WTC11 (cell line): ENCODE measurements at regions not wholly inside any gene's neighbourhood (a gene's known extent, or its start where the extent isn't known, plus 50 kb on each side); places are given as distances from the start of the nearest gene placed in this dataset.

Experiments
- ATAC-seq: fragments of 200-7000 bp; cut with Tn5 transposase; 2 replicates; pipeline ENCODE4 v1.10.0; 2021; ENCODE audit warnings: mild to moderate bottlenecking, moderate library complexity
- CTCF ChIA-PET: fragments of 300-600 bp; sonication (Branson Sonifier 250); formaldehyde crosslinking; loops from one replicate; lab custom pipeline; 2021; ENCODE audit warnings: antibody characterized with exemption; lab: Charles Lee
- POLR2A ChIA-PET: fragments of 350-600 bp; sonication (Branson Sonifier 250); formaldehyde crosslinking; loops from one replicate; lab custom pipeline; 2021; ENCODE audit warnings: antibody characterized with exemption; lab: Charles Lee
- DNase-seq: peaks from one replicate; pipeline ENCODE4 v3.0.0; 2021; ENCODE audit warnings: low spot score
- H3K27ac Mint-ChIP-seq: 2 replicates; pipeline ENCODE4 v1.8.0; 2021; ENCODE audit warnings: mixed read lengths
- H3K27me3 Mint-ChIP-seq: 2 replicates; pipeline ENCODE4 v1.8.0; 2021; ENCODE audit warnings: low read depth, mild to moderate bottlenecking, moderate library complexity, mixed read lengths
- H3K36me3 Mint-ChIP-seq: 2 replicates; pipeline ENCODE4 v1.8.0; 2021; ENCODE audit warnings: mixed read lengths
- H3K4me1 Mint-ChIP-seq: 2 replicates; pipeline ENCODE4 v1.8.0; 2022; ENCODE audit warnings: mixed read lengths
- H3K4me3 Mint-ChIP-seq: 2 replicates; pipeline ENCODE4 v1.8.0; 2021; ENCODE audit warnings: mild to moderate bottlenecking, moderate library complexity, mixed read lengths
- H3K9me3 Mint-ChIP-seq: 2 replicates; pipeline ENCODE4 v1.8.0; 2021; ENCODE audit warnings: mixed read lengths
- AFF4 ChIP-seq: sonication (generic); formaldehyde crosslinking; IDR thresholded peaks from 2 replicates; pipeline ENCODE4 v1.8.1; 2023; ENCODE audit warnings: mild to moderate bottlenecking, missing genetic modification reagents, borderline replicate concordance
- ATF6 ChIP-seq: sonication (generic); formaldehyde crosslinking; IDR thresholded peaks from 2 replicates; pipeline ENCODE4 v1.8.1; 2023; ENCODE audit warnings: mild to moderate bottlenecking, missing genetic modification reagents
- CREB1 ChIP-seq: sonication (generic); formaldehyde crosslinking; IDR thresholded peaks from 2 replicates; pipeline ENCODE4 v1.8.0; 2023; ENCODE audit warnings: mild to moderate bottlenecking, missing genetic modification reagents
- ESRRA ChIP-seq: sonication (generic); formaldehyde crosslinking; IDR thresholded peaks from 2 replicates; pipeline ENCODE4 v1.8.1; 2022; ENCODE audit warnings: mild to moderate bottlenecking, missing genetic modification reagents, borderline replicate concordance
- ETV6 ChIP-seq: sonication (generic); formaldehyde crosslinking; IDR thresholded peaks from 2 replicates; pipeline ENCODE4 v1.8.1; 2022; ENCODE audit warnings: mild to moderate bottlenecking, missing genetic modification reagents
- FOXJ3 ChIP-seq: sonication (generic); formaldehyde crosslinking; IDR thresholded peaks from 2 replicates; pipeline ENCODE4 v1.9.0; 2021; ENCODE audit warnings: missing genetic modification reagents, mild to moderate bottlenecking, borderline replicate concordance
- FOXP1 ChIP-seq: sonication (generic); formaldehyde crosslinking; IDR thresholded peaks from 2 replicates; pipeline ENCODE4 v1.8.0; 2022; ENCODE audit warnings: missing genetic modification reagents, mild to moderate bottlenecking, moderate library complexity, borderline replicate concordance
- HMGA2 ChIP-seq: fragments of 250-450 bp; sonication (Bioruptor Pico); IDR thresholded peaks from 2 replicates; pipeline ENCODE4 v1.4.0; 2021; ENCODE audit warnings: mild to moderate bottlenecking, moderate library complexity
- IRF2 ChIP-seq: sonication (generic); formaldehyde crosslinking; IDR thresholded peaks from 2 replicates; pipeline ENCODE4 v1.8.0; 2022; ENCODE audit warnings: low read depth, missing genetic modification reagents, borderline replicate concordance
- MAX ChIP-seq: sonication (generic); formaldehyde crosslinking; IDR thresholded peaks from 2 replicates; pipeline ENCODE4 v1.8.0; 2022; ENCODE audit warnings: mild to moderate bottlenecking, missing genetic modification reagents
- NFYB ChIP-seq: sonication (generic); formaldehyde crosslinking; conservative IDR thresholded peaks from 2 replicates; pipeline ENCODE4 v1.8.0; 2022; ENCODE audit warnings: low read depth, missing genetic modification reagents
- PREB ChIP-seq: sonication (generic); formaldehyde crosslinking; IDR thresholded peaks from 2 replicates; pipeline ENCODE4 v1.8.1; 2022; ENCODE audit warnings: mild to moderate bottlenecking, missing genetic modification reagents, moderate library complexity, borderline replicate concordance
- RORB ChIP-seq: fragments of 250-450 bp; sonication (Bioruptor Pico); IDR thresholded peaks from 2 replicates; pipeline ENCODE4 v1.9.0; 2021; ENCODE audit warnings: mild to moderate bottlenecking
- SOX15 ChIP-seq: fragments of 250-450 bp; sonication (Bioruptor Pico); IDR thresholded peaks from 2 replicates; pipeline ENCODE4 v1.9.0; 2021; ENCODE audit warnings: mild to moderate bottlenecking
- ZMAT4 ChIP-seq: fragments of 250-450 bp; sonication (Bioruptor Pico); IDR thresholded peaks from 2 replicates; pipeline ENCODE4 v1.9.0; 2021; ENCODE audit warnings: mild to moderate bottlenecking
- ZNF396 ChIP-seq: fragments of 250-450 bp; sonication (Bioruptor Pico); IDR thresholded peaks from 2 replicates; pipeline ENCODE4 v1.8.0; 2021; ENCODE audit warnings: mild to moderate bottlenecking, moderate library complexity, borderline replicate concordance
- ZNF512 ChIP-seq: sonication (generic); formaldehyde crosslinking; IDR thresholded peaks from 2 replicates; pipeline ENCODE4 v1.8.1; 2022; ENCODE audit warnings: missing genetic modification reagents, borderline replicate concordance
- ZNF532 ChIP-seq: fragments of 250-450 bp; sonication (Bioruptor Pico); IDR thresholded peaks from 2 replicates; pipeline ENCODE4 v1.9.0; 2021; ENCODE audit warnings: mild to moderate bottlenecking, borderline replicate concordance
- ZNF671 ChIP-seq: fragments of 250-450 bp; sonication (Bioruptor Pico); IDR thresholded peaks from 2 replicates; pipeline ENCODE4 v1.8.0; 2021; ENCODE audit warnings: mild to moderate bottlenecking

- ChIA-PET POLR2A (no interaction called here), CTCF (no interaction called here)
- H3K4me3 Mint-ChIP-seq: no peak overlapping the region
- no peaks in the 10 kb centered on the region for H3K27me3 Mint-ChIP-seq
- H3K36me3 Mint-ChIP-seq: no peaks in the 10 kb centered on the region
- ATAC-seq: no peak
- DNase-seq: no peak
- TF ChIP-seq ATF6 (CRISPR knock-in tag): no peak
- TF ChIP-seq HMGA2 (CRISPR knock-in tag): 0 out of 2 replicates have a peak, but pooled peaks have one; percentile 21
- no peak for TF ChIP-seq ZMAT4 (CRISPR knock-in tag)
- H3K9me3 Mint-ChIP-seq: peaks cover 15% of the 10 kb centered on the region
- no peak overlapping the region for H3K27ac Mint-ChIP-seq
- peaks cover 2% of the 10 kb centered on the region; the same call in 1 of the 2 replicates for H3K4me1 Mint-ChIP-seq
These were observed 1651.0 kb downstream of the REEP3 start for GRCh38 chr10:65172249-65172648.

- no peak for ATAC-seq
- TF ChIP-seq CREB1 (CRISPR knock-in tag) (no peak), RORB (no peak), FOXP1 (CRISPR knock-in tag) (no peak), ZNF512 (CRISPR knock-in tag) (no peak), ESRRA (no peak), AFF4 (no peak), ZNF532 (CRISPR knock-in tag) (no peak)
- no peak overlapping the region for H3K4me3 Mint-ChIP-seq
- peaks cover 41% of the 10 kb centered on the region for H3K9me3 Mint-ChIP-seq
- ChIA-PET POLR2A (no interaction called here), CTCF (no interaction called here)
- no peak overlapping the region for H3K27ac Mint-ChIP-seq
- peaks cover 14% of the 10 kb centered on the region for H3K36me3 Mint-ChIP-seq
- H3K4me1 Mint-ChIP-seq: no peaks in the 10 kb centered on the region
- DNase-seq: no peak
- H3K27me3 Mint-ChIP-seq: no peaks in the 10 kb centered on the region
These were observed 1655.8 kb downstream of the REEP3 start for GRCh38 chr10:65176994-65177393.

GRCh38 chr10:65183236-65183635 is 1662.0 kb downstream of the REEP3 start:
- Mint-ChIP-seq H3K27me3 (no peaks in the 10 kb centered on the region), H3K36me3 (peaks cover 14% of the 10 kb centered on the region), H3K4me1 (no peaks in the 10 kb centered on the region), H3K27ac (no peak overlapping the region), H3K4me3 (no peak overlapping the region), H3K9me3 (peaks cover 41% of the 10 kb centered on the region)
- POLR2A ChIA-PET: no interaction called here
- ATAC-seq (no peak), DNase-seq (no peak)
- CTCF ChIA-PET: no interaction called here
- TF ChIP-seq IRF2 (CRISPR knock-in tag) (no peak), MAX (CRISPR knock-in tag) (no peak), ZNF671 (CRISPR knock-in tag) (no peak), PREB (CRISPR knock-in tag) (no peak), FOXJ3 (no peak), ZNF396 (CRISPR knock-in tag) (no peak), ETV6 (CRISPR knock-in tag) (no peak), NFYB (CRISPR knock-in tag) (no peak), SOX15 (CRISPR knock-in tag) (no peak)
